ENCODE measurements at regions not wholly inside any gene's neighbourhood (a gene's known extent, or its start where the extent isn't known, plus 50 kb on each side); places are given as distances from the start of the nearest gene placed in this dataset.
A peak's percentile ranks its signal among the peaks of the same experiment; 100 is the strongest.

GRCh38 chr1:219302697-219303096, 129.0 kb downstream of the LYPLAL1 start:
- intact Hi-C loops (cut with DNase I) = loop anchor here in 1 of 10 donors (5.0 kb wide), 1 partner anchor 505 kb away; no protein-coding TSS in a partner anchor
- 40 to 49% (median 48%) methylated on average over 1 of the region's 1 CpG for WGBS, 4 donors

GRCh38 chr1:219299420-219299819, 125.7 kb downstream of the LYPLAL1 start:
- WGBS, 4 donors = 66 to 77% (median 74%) methylated on average over 4 of the region's 4 CpGs
- intact Hi-C loops (cut with DNase I) = no loop called here
- Histone ChIP-seq H3K36me3 (no peaks in the 10 kb centered on the region), H3K4me1 (peaks cover 0 to 35% (median 10%) of the 10 kb centered on the region in 12 donors), H3K27me3 (no peaks in the 10 kb centered on the region), H3K27ac (peak overlapping the region in 7 of 12 donors; percentile 15 to 78 (median 56)), H3K4me3 (no peak overlapping the region), H3K9me3 (no peaks in the 10 kb centered on the region)
- DNase-seq (no peak), ATAC-seq (peak in 3 of 4 donors; percentile 41 to 67 (median 49))
- TF ChIP-seq CTCF (IDR thresholded peaks at IDR 0.05) = no peak
- no peak for TF ChIP-seq POLR2A (IDR thresholded peaks at IDR 0.05)

More at GRCh38 chr1:219302697-219303096, 129.0 kb downstream of the LYPLAL1 start:
- H3K36me3 ChIP-seq = no peaks in the 10 kb centered on the region
- DNase-seq = no peak
- ATAC-seq = no peak
- H3K9me3 ChIP-seq = peaks cover 0 to 5% (median 0%) of the 10 kb centered on the region in 12 donors
- no peaks in the 10 kb centered on the region for H3K27me3 ChIP-seq
- TF ChIP-seq CTCF (IDR thresholded peaks at IDR 0.05) (no peak), POLR2A (IDR thresholded peaks at IDR 0.05) (no peak)
- no peak overlapping the region for H3K4me3 ChIP-seq
- H3K27ac ChIP-seq = no peak overlapping the region
- H3K4me1 ChIP-seq = peaks cover 0 to 40% (median 10%) of the 10 kb centered on the region in 12 donors

GRCh38 chr1:219298571-219299148, 125.0 kb downstream of the LYPLAL1 start:
- ATAC-seq (peak in 3 of 4 donors; percentile 51 to 68 (median 61)), DNase-seq (no peak)
- Histone ChIP-seq H3K27ac (peak overlapping the region in 10 of 12 donors; percentile 10 to 78 (median 50)), H3K36me3 (no peaks in the 10 kb centered on the region), H3K27me3 (no peaks in the 10 kb centered on the region), H3K9me3 (no peaks in the 10 kb centered on the region), H3K4me1 (peaks cover 0 to 29% (median 7%) of the 10 kb centered on the region in 12 donors), H3K4me3 (no peak overlapping the region)
- TF ChIP-seq CTCF (IDR thresholded peaks at IDR 0.05) = no peak
- 42 to 56% (median 48%) methylated on average over 4 of the region's 4 CpGs for WGBS, 4 donors
- intact Hi-C loops (cut with DNase I) = no loop called here

GRCh38 chr1:219296430-219297355, 123.0 kb downstream of the LYPLAL1 start:
- no peaks in the 10 kb centered on the region for H3K27me3 ChIP-seq
- DNase-seq (no peak), ATAC-seq (no peak)
- peak overlapping the region in 6 of 12 donors; percentile 6 to 78 (median 64) for H3K27ac ChIP-seq
- H3K4me3 ChIP-seq = no peak overlapping the region
- intact Hi-C loops (cut with DNase I) = no loop called here
- peaks cover 0 to 32% (median 7%) of the 10 kb centered on the region in 12 donors for H3K4me1 ChIP-seq
- 78 to 81% (median 80%) methylated on average over 6 of the region's 6 CpGs for WGBS, 4 donors
- TF ChIP-seq POLR2A (IDR thresholded peaks at IDR 0.05) (no peak), CTCF (IDR thresholded peaks at IDR 0.05) (no peak)
- H3K36me3 ChIP-seq = no peaks in the 10 kb centered on the region
- H3K9me3 ChIP-seq = no peaks in the 10 kb centered on the region

Data from heart left ventricle (tissue), 16 donors.